ENCODE measurements at regions not wholly inside any gene's neighbourhood (a gene's known extent, or its start where the extent isn't known, plus 50 kb on each side); places are given as distances from the start of the nearest gene placed in this dataset.

- TF ChIP-seq CTCF (IDR thresholded peaks at IDR 0.05) (no peak), POLR2A (IDR thresholded peaks at IDR 0.05) (no peak)
Observed at GRCh38 chr12:74382983-74383382, 154.7 kb upstream of the ATXN7L3B start.

Measured in suprapubic skin (tissue), 3 donors.